GM12872 (cell line): ENCODE measurements at regions not wholly inside any gene's neighbourhood (a gene's known extent, or its start where the extent isn't known, plus 50 kb on each side); places are given as distances from the start of the nearest gene placed in this dataset.

Source experiments
- CTCF ChIP-seq: IDR thresholded peaks from 3 replicates; pipeline ENCODE4 v1.5.1; 2011; ENCODE audit warnings: low read depth, mild to moderate bottlenecking, low read length, moderate library complexity; ENCODE audit not compliant: insufficient read depth

GRCh38 chr6:30396833-30397479 is 52.0 kb downstream of the RPP21 start:
- TF ChIP-seq CTCF: peak; percentile 96

- TF ChIP-seq CTCF: peak; percentile 28; the same call in 2 of the 3 replicates
These were observed 52.7 kb downstream of the RPP21 start for GRCh38 chr6:30397697-30398096.

- TF ChIP-seq CTCF: no peak
These were observed 54.6 kb downstream of the RPP21 start for GRCh38 chr6:30399390-30400058.

GRCh38 chr6:30405934-30406333 is 61.0 kb downstream of the RPP21 start:
- no peak for TF ChIP-seq CTCF

- no peak for TF ChIP-seq CTCF
These were observed 64.2 kb downstream of the RPP21 start for GRCh38 chr6:30409184-30409583.

- TF ChIP-seq CTCF: peak; percentile 88
These were observed 66.7 kb downstream of the RPP21 start for GRCh38 chr6:30411515-30412207.

GRCh38 chr6:30418448-30418847 is 70.9 kb upstream of the HLA-E start:
- no peak for TF ChIP-seq CTCF
